ENCODE measurements at regions not wholly inside any gene's neighbourhood (a gene's known extent, or its start where the extent isn't known, plus 50 kb on each side); places are given as distances from the start of the nearest gene placed in this dataset.

DNA sequence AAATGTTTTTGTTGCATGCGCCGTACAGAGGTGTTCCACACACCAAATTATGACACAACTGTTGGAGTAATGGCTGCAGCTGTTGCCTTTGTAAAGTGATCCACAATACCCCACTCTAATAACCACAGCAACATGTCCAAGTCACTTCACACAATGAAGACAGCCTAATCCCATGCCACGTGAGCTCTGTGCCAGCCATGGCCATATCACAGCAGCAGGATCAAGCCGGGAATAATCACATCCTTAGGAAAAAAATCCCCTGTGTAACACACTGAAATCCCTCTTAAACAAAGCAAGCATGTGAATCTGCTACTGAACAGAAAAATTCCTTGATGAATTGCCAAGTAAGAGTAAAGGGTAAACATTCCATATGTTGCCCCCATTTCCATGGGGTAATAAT lies 179.5 kb upstream of the PARD3B start:
- no peaks in the 10 kb centered on the region for H3K9me3 ChIP-seq
- no peak for DNase-seq
- no peaks in the 10 kb centered on the region for H3K36me3 ChIP-seq
- no peaks in the 10 kb centered on the region for H3K4me1 ChIP-seq
- 71 to 78% (median 74%) methylated on average over 4 of the region's 4 CpGs for WGBS, 5 donors
- intact Hi-C loops (cut with DNase I; ENCODE audit: low total_unique reads), result no loop called here
- no peak for TF ChIP-seq POLR2A (IDR thresholded peaks at IDR 0.05)
- no peak overlapping the region for H3K27ac ChIP-seq
- H3K4me3 ChIP-seq, result no peak overlapping the region
- no peaks in the 10 kb centered on the region for H3K27me3 ChIP-seq

DNA sequence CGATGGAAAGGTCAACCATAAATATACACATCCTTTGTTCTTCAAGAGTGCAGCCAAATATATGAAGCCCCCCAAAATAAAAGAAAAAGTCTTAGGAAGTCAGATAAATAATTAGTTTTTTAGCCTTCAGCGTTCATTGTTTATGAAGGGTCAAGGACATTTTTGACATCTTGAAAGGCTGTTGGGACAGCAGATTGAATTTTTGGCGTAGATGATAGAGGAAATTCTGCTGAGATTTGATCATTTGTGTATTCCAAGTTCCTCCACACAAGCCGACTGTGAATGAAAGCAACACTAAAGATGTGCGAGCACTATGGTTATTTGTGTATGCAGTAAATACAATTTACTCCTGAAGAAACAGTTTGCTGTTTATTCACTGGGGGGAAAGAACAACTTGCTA lies 177.8 kb upstream of the PARD3B start:
- Histone ChIP-seq H3K27me3 (no peaks in the 10 kb centered on the region), H3K27ac (no peak overlapping the region), H3K36me3 (no peaks in the 10 kb centered on the region), H3K4me3 (no peak overlapping the region), H3K4me1 (no peaks in the 10 kb centered on the region), H3K9me3 (no peaks in the 10 kb centered on the region)
- 55 to 71% (median 67%) methylated on average over 5 of the region's 5 CpGs for WGBS, 5 donors
- TF ChIP-seq, protein P1, sequence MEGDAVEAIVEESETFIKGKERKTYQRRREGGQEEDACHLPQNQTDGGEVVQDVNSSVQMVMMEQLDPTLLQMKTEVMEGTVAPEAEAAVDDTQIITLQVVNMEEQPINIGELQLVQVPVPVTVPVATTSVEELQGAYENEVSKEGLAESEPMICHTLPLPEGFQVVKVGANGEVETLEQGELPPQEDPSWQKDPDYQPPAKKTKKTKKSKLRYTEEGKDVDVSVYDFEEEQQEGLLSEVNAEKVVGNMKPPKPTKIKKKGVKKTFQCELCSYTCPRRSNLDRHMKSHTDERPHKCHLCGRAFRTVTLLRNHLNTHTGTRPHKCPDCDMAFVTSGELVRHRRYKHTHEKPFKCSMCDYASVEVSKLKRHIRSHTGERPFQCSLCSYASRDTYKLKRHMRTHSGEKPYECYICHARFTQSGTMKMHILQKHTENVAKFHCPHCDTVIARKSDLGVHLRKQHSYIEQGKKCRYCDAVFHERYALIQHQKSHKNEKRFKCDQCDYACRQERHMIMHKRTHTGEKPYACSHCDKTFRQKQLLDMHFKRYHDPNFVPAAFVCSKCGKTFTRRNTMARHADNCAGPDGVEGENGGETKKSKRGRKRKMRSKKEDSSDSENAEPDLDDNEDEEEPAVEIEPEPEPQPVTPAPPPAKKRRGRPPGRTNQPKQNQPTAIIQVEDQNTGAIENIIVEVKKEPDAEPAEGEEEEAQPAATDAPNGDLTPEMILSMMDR (IDR thresholded peaks at IDR 0.05), result no peak
- TF ChIP-seq EP300 (IDR thresholded peaks at IDR 0.05) (no peak), POLR2A (IDR thresholded peaks at IDR 0.05) (no peak), POLR2AphosphoS5 (IDR thresholded peaks at IDR 0.05) (no peak)
- no peak for DNase-seq
- intact Hi-C loops (cut with DNase I; ENCODE audit: low total_unique reads), result no loop called here

- TF ChIP-seq POLR2A (IDR thresholded peaks at IDR 0.05) (no peak), EP300 (IDR thresholded peaks at IDR 0.05) (no peak), POLR2AphosphoS5 (IDR thresholded peaks at IDR 0.05) (no peak)
- TF ChIP-seq, protein P1 (IDR thresholded peaks at IDR 0.05), result no peak
- intact Hi-C loops (cut with DNase I; ENCODE audit: low total_unique reads), result no loop called here
Observed at GRCh38 chr2:204370172-204370718, 175.0 kb upstream of the PARD3B start.

DNA sequence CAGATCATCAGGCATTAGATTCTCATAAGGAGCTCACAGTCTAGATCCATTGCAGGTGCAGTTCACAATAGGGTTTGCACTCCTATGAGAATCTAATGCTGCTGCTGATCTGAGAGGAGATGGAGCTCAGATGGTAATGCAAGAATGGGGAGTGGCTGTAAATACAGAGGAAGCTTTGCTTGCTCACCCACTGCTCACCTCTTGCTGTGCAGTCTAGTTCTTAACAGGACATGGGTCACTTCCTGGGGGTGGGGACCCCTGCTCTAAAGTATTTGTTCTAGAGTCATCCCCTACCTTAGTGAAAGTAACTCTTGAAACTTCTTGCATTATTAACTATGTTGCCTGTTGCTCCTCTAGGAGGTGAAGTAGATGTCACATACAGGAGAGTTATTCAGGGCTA lies 171.3 kb upstream of the PARD3B start:
- Histone ChIP-seq H3K9me3 (no peaks in the 10 kb centered on the region), H3K4me3 (no peak overlapping the region), H3K4me1 (no peaks in the 10 kb centered on the region), H3K27me3 (no peaks in the 10 kb centered on the region), H3K36me3 (no peaks in the 10 kb centered on the region), H3K27ac (no peak overlapping the region)
- TF ChIP-seq POLR2A (IDR thresholded peaks at IDR 0.05) (no peak), EP300 (IDR thresholded peaks at IDR 0.05) (no peak), POLR2AphosphoS5 (IDR thresholded peaks at IDR 0.05) (no peak)
- TF ChIP-seq, protein P1 (IDR thresholded peaks at IDR 0.05), result no peak
- intact Hi-C loops (cut with DNase I; ENCODE audit: low total_unique reads), result no loop called here
- DNase-seq, result no peak

More at GRCh38 chr2:204370172-204370718, 175.0 kb upstream of the PARD3B start:
- Histone ChIP-seq H3K27me3 (no peaks in the 10 kb centered on the region), H3K4me3 (no peak overlapping the region), H3K9me3 (no peaks in the 10 kb centered on the region), H3K36me3 (no peaks in the 10 kb centered on the region), H3K27ac (no peak overlapping the region), H3K4me1 (no peaks in the 10 kb centered on the region)
- no peak for DNase-seq
- WGBS, 5 donors, result 35 to 56% (median 44%) methylated on average over 4 of the region's 4 CpGs

DNA sequence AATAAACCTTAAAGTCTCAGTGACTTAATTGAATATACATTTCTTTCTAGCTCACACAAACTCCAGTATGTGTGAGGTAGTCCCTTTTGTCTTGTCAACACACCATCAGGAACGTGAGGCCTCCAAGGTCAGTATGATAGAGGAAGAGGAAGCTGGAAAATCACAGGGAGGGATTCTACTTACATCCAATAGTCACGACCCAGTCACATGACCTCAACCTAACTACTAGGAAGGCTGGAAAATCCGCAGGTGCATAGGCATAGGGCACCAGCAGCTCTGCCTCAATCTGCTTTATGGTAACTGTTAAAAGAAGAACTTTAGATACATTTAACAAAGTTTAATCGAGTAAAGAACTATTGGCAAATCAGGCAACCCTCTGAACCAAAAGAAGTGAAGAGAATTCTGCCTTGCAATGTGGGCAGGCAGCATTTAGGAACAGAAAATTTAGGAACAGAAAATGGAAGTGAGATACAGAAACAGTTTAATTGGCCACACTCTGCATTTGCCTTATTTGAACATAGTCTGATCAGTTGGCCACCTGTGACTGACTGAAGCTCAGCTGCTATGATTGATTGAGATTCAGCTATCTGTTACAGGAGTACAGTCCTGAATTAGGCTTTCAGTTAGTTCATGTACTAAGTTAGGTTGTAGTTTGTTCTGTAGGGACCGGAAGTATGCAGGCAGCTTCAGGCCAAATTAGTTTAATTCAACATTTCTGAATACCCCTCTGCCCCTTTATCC lies 165.0 kb upstream of the PARD3B start:
- no peaks in the 10 kb centered on the region for H3K9me3 ChIP-seq
- intact Hi-C loops (cut with DNase I; ENCODE audit: low total_unique reads), result no loop called here
- no peaks in the 10 kb centered on the region for H3K4me1 ChIP-seq
- DNase-seq, result no peak
- H3K27me3 ChIP-seq, result no peaks in the 10 kb centered on the region
- TF ChIP-seq, protein P1 (IDR thresholded peaks at IDR 0.05), result no peak
- TF ChIP-seq EP300 (IDR thresholded peaks at IDR 0.05), result no peak
- TF ChIP-seq POLR2A (IDR thresholded peaks at IDR 0.05), result no peak
- TF ChIP-seq POLR2AphosphoS5 (IDR thresholded peaks at IDR 0.05), result no peak
- no peak overlapping the region for H3K27ac ChIP-seq
- no peak overlapping the region for H3K4me3 ChIP-seq
- H3K36me3 ChIP-seq, result no peaks in the 10 kb centered on the region
- 69 to 73% (median 72%) methylated on average over 5 of the region's 5 CpGs for WGBS, 5 donors

All from stomach (tissue), 8 donors.